ENCODE measurements at regions not wholly inside any gene's neighbourhood (a gene's known extent, or its start where the extent isn't known, plus 50 kb on each side); places are given as distances from the start of the nearest gene placed in this dataset.
A peak's percentile ranks its signal among the peaks of the same experiment; 100 is the strongest.
"Not testable (repeated sequence)": the region's sequence is repeated elsewhere in the genome, so short reads cannot be mapped to it uniquely, and the experiment has no call there.

GRCh38 chr12:25319233-25319984, 68.7 kb upstream of the KRAS start:
- H3K27me3 ChIP-seq (replicated peaks), result no peaks in the 10 kb centered on the region
- no peak overlapping the region for H3K27ac ChIP-seq
- H3K36me3 ChIP-seq (replicated peaks), result no peaks in the 10 kb centered on the region
- in situ Hi-C loops (cut with HindIII; ENCODE audit: low pct_ligation_motif_present, low sequenced_read_pairs), result no loop called here
- no peak overlapping the region for H3K4me3 ChIP-seq (ENCODE audit: low read depth, low read length)
- DNase-seq, result no peak
- TF ChIP-seq, protein P1, sequence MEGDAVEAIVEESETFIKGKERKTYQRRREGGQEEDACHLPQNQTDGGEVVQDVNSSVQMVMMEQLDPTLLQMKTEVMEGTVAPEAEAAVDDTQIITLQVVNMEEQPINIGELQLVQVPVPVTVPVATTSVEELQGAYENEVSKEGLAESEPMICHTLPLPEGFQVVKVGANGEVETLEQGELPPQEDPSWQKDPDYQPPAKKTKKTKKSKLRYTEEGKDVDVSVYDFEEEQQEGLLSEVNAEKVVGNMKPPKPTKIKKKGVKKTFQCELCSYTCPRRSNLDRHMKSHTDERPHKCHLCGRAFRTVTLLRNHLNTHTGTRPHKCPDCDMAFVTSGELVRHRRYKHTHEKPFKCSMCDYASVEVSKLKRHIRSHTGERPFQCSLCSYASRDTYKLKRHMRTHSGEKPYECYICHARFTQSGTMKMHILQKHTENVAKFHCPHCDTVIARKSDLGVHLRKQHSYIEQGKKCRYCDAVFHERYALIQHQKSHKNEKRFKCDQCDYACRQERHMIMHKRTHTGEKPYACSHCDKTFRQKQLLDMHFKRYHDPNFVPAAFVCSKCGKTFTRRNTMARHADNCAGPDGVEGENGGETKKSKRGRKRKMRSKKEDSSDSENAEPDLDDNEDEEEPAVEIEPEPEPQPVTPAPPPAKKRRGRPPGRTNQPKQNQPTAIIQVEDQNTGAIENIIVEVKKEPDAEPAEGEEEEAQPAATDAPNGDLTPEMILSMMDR (IDR thresholded peaks at IDR 0.05; ENCODE audit: low read depth, low read length, missing control alignments), result no peak

DNA sequence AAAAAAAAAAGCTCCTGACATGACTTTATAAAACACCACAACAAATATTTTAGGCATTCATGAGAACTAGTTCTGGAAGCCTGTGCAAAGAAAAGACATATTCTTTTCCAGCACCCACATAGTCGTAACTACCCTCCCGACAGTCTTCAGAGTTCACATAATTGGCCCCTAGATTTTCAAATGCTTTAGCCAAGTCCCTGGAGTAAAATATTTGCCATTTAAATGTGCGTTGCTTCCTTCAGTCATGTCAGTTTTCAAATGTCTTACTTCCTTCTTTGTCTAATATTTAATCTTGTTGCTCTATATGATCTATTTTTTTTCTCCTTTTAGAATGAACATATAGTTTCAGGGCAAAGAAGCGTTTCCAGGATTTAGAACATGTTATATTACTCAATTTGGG, 66.8 kb upstream of the KRAS start:
- Histone ChIP-seq H3K27ac (no peak overlapping the region), H3K27me3 (replicated peaks) (no peaks in the 10 kb centered on the region), H3K36me3 (replicated peaks) (no peaks in the 10 kb centered on the region), H3K4me3 (ENCODE audit: low read depth, low read length) (no peak overlapping the region)
- no peak for DNase-seq
- in situ Hi-C loops (cut with HindIII; ENCODE audit: low pct_ligation_motif_present, low sequenced_read_pairs), result no loop called here
- TF ChIP-seq, protein P1 (IDR thresholded peaks at IDR 0.05; ENCODE audit: low read depth, low read length, missing control alignments), result no peak

GRCh38 chr12:25315388-25315787, 64.7 kb upstream of the KRAS start:
- in situ Hi-C loops (cut with HindIII; ENCODE audit: low pct_ligation_motif_present, low sequenced_read_pairs), result no loop called here
- TF ChIP-seq, protein P1 (IDR thresholded peaks at IDR 0.05; ENCODE audit: low read depth, low read length, missing control alignments), result no peak
- no peaks in the 10 kb centered on the region for H3K36me3 ChIP-seq (replicated peaks)
- H3K27ac ChIP-seq, result no peak overlapping the region
- no peak for DNase-seq
- H3K27me3 ChIP-seq (replicated peaks), result no peaks in the 10 kb centered on the region
- H3K4me3 ChIP-seq (ENCODE audit: low read depth, low read length), result no peak overlapping the region

GRCh38 chr12:25313266-25313990, 62.7 kb upstream of the KRAS start:
- H3K27ac ChIP-seq; H3K27me3 ChIP-seq (replicated peaks); H3K4me3 ChIP-seq (ENCODE audit: low read depth, low read length); H3K36me3 ChIP-seq (replicated peaks); DNase-seq; in situ Hi-C loops (cut with HindIII; ENCODE audit: low pct_ligation_motif_present, low sequenced_read_pairs): not testable (repeated sequence)

DNA sequence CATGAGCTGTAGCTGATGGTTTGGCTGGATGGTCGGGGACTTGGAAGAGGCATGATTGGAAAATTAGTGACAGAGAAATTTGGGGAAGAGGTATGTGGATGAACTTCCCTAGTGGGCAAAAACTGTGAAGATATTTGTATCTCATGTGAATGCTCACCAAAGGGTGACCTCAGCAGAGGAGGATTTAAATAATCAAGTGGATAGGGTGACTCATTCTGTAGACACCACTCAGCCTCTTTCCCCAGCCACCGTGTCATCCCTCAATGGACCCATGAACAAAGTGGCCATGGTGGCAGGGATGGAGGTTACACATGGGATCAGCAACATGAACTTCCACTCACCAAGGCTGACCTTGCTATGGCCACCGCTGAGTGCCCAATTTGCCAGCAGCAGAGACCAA, 60.8 kb upstream of the KRAS start:
- TF ChIP-seq, protein P1 (IDR thresholded peaks at IDR 0.05; ENCODE audit: low read depth, low read length, missing control alignments), result no peak
- in situ Hi-C loops (cut with HindIII; ENCODE audit: low pct_ligation_motif_present, low sequenced_read_pairs), result no loop called here
- H3K36me3 ChIP-seq (replicated peaks), result no peaks in the 10 kb centered on the region
- no peak overlapping the region for H3K4me3 ChIP-seq (ENCODE audit: low read depth, low read length)
- DNase-seq, result peak; percentile 27
- no peak overlapping the region for H3K27ac ChIP-seq
- no peaks in the 10 kb centered on the region for H3K27me3 ChIP-seq (replicated peaks)

DNA sequence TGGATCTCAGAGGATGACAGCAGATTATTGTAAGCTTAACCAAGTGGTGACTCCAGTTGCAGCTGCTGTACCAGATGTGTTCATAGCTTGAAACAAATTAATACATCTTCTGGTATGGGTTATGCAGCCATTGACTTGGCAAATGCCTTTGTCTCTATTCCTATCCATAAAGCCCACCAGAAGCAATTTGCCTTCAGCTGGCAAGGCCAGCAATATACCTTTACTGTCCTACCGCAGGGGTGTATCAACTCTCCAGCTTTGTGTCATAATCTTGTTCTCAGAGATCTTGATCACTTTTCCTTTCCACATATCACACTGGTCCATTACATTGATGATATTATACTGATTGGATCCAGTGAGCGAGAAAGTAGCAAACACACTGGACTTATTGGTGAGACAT, 59.3 kb upstream of the KRAS start:
- H3K27me3 ChIP-seq (replicated peaks); in situ Hi-C loops (cut with HindIII; ENCODE audit: low pct_ligation_motif_present, low sequenced_read_pairs); DNase-seq; H3K36me3 ChIP-seq (replicated peaks); H3K4me3 ChIP-seq (ENCODE audit: low read depth, low read length); H3K27ac ChIP-seq: not testable (repeated sequence)
